AG09309 (cell line): ENCODE measurements at regions not wholly inside any gene's neighbourhood (a gene's known extent, or its start where the extent isn't known, plus 50 kb on each side); places are given as distances from the start of the nearest gene placed in this dataset.

Experiments
- DNase-seq: peaks from one replicate; pipeline ENCODE4 v3.0.0-alpha.2; 2010; ENCODE audit warnings: low read depth
- H3K4me3 ChIP-seq: 2 replicates; pipeline ENCODE4 v1.5.1; 2011; ENCODE audit warnings: mild to moderate bottlenecking, low read depth, low read length, moderate library complexity; ENCODE audit not compliant: control insufficient read depth
- TF ChIP-seq, protein P1 (sequence below): IDR thresholded peaks from 2 replicates; pipeline ENCODE4 v1.5.1; 2011; ENCODE audit warnings: mild to moderate bottlenecking, low read depth, low read length, inconsistent platforms; ENCODE audit not compliant: insufficient read depth, control insufficient read depth; ENCODE audit errors: missing control alignments

DNA sequence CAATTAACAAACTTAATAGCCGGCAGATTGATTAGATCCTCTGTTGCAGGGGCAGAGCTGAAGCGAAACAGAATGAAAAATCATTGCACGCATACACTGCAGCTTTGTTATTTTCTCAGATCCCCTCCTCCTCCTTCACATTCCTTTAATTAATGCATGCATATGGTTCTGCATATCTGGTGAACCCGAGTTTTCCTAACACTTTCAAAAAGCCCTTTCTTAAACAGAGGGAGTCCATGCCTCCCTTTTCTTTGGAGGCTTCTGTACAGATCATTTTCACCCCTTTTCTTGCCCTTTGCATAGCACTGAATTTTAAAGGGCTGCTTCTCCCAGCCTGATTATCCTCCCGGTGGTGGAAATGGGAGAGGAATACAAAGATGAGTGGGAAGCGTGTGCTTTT is 136.6 kb upstream of the TBCA start:
- H3K4me3 ChIP-seq: no peak overlapping the region
- no peak for DNase-seq
- TF ChIP-seq, protein P1, sequence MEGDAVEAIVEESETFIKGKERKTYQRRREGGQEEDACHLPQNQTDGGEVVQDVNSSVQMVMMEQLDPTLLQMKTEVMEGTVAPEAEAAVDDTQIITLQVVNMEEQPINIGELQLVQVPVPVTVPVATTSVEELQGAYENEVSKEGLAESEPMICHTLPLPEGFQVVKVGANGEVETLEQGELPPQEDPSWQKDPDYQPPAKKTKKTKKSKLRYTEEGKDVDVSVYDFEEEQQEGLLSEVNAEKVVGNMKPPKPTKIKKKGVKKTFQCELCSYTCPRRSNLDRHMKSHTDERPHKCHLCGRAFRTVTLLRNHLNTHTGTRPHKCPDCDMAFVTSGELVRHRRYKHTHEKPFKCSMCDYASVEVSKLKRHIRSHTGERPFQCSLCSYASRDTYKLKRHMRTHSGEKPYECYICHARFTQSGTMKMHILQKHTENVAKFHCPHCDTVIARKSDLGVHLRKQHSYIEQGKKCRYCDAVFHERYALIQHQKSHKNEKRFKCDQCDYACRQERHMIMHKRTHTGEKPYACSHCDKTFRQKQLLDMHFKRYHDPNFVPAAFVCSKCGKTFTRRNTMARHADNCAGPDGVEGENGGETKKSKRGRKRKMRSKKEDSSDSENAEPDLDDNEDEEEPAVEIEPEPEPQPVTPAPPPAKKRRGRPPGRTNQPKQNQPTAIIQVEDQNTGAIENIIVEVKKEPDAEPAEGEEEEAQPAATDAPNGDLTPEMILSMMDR: no peak

DNA sequence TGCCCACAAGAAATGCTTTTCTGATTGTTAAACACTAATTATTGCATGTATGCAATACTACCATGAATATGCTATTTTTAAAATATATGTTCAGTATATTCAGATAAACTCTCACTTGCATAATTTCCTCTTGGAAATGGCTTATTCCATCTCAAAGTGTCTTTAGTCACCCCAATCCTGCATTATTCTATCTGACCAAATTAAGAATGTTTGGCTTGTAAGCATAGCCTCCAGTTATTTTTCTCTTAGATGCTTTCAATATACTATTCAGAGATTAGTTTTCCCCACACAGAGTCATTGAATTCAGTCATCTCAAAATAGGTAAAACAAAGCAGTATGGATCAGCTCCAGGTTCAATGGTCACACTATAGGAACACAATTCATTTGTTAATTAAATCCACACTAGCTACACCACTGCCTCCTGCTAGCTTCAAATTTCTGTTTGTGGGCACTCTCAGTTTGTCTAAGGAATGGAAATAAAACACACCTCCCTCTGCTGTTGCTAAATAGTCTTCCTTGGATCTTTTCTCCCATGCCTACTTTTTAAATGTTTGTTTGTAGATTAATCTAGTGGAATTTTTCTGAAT is 134.6 kb upstream of the TBCA start:
- DNase-seq: no peak
- no peak overlapping the region for H3K4me3 ChIP-seq
- TF ChIP-seq, protein P1: no peak

DNA sequence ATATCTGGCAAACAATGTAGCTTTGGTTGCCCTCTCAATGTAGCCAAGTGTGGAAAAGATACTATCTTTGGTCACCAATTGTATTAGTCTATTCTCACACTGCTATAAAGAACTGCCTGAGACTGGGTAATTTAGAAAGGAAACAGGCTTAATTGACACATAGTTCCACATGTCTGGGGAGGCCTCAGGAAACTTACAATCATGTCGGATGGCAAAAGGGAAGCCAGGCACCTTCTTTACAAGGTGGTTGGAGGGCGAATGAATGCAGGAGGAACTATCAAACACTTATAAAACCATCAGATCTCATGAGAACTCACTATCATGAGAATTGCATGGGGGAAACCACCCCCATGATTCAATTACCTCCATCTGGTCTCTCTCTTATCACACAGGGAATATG is 133.1 kb upstream of the TBCA start:
- DNase-seq: no peak
- TF ChIP-seq, protein P1: no peak
- no peak overlapping the region for H3K4me3 ChIP-seq

DNA sequence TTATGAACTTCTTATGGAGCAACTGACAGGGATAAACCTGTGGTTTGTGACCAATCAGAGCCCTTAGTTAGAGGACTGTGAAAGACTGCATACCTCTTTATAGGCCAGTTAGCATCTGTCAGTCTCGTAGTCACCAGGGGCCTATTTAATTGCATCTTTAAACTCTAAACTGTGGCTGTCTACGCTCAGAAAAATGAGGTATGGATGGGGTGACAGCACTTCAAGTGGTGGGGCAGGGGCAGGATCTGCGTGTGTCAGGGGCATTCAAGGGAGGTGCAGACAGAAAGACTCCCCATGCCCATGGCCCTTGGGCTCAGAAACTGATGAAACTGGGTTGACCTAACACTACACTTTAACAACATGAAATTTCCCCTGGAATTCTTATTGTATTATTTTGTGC is 132.6 kb upstream of the TBCA start:
- TF ChIP-seq, protein P1: no peak
- no peak overlapping the region for H3K4me3 ChIP-seq
- no peak for DNase-seq

DNA sequence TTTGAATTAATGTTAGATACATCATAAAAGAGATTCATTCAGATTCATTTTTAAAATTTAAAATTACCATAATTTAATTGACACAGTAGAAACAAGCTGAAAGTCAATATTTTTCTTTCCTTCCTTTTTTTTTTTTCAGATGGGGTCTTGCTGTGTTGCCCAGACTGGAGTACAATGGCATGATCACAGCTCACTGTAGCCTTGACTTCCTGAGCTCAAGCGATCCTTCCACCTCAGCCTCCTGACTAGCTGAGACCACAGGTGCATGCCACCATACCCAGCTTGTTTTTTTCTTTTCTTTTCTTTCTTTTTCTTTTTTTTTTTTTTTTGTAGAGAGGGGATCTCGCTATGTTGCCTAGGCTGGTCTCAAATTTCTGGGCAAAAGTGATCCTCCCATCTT is 131.6 kb upstream of the TBCA start:
- no peak for DNase-seq
- TF ChIP-seq, protein P1: no peak

DNA sequence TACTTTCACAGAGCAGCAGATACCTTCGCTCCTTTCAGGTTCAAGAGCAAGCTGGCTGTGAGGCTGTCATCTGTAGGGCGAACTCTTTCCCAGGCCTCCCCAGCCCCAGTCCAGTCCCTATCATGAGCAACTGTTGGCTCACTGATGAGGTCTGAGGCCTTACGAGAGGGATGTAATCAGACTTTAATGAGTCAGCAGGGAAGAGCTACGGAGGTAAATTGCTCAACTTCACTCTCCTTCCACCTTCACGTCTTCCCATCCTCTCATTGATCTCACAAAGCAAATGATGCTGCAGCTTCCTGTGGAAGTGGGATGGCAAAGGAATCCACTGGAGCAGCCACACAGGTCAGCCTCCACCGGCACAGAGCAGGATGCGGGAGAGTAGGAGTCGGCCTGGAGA is 130.7 kb upstream of the TBCA start:
- DNase-seq: no peak
- TF ChIP-seq, protein P1: no peak
- no peak overlapping the region for H3K4me3 ChIP-seq

More for the DNA sequence above, 131.6 kb upstream of the TBCA start:
- no peak overlapping the region for H3K4me3 ChIP-seq

DNA sequence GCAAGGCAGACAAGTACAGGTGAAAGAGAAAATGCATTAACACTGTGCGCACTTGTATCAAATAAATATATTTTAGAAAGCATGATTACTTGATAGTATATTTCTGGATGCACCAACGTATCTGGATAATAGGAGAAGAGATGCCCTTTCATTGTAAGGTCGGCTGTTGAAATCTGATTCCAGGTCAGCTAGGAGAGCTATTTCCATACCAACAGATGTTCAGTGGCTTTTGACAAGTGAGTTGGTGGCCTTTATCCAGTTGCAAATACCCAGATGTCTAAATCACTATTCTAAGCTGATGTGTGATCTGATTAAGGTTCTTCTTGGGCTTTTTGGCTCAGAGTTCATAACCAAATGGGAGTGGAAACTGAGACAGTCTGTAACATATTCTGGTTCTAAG is 128.2 kb upstream of the TBCA start:
- TF ChIP-seq, protein P1: no peak
- DNase-seq: no peak
- H3K4me3 ChIP-seq: no peak overlapping the region
